ENCODE measurements at regions not wholly inside any gene's neighbourhood (a gene's known extent, or its start where the extent isn't known, plus 50 kb on each side); places are given as distances from the start of the nearest gene placed in this dataset.
"Not testable (repeated sequence)": the region's sequence is repeated elsewhere in the genome, so short reads cannot be mapped to it uniquely, and the experiment has no call there.

GRCh38 chr6:169108753-169109152, 144.9 kb downstream of the THBS2 start:
- ChIA-PET POLR2A (no interaction called here), CTCF (no interaction called here)
- no peak for DNase-seq (ENCODE audit: extremely low spot score)
- TF ChIP-seq CTCF (IDR thresholded peaks at IDR 0.05; ENCODE audit: control extremely low read depth, extremely low read depth, low read depth, missing control alignments) = no peak

GRCh38 chr6:169106176-169106575, 147.5 kb downstream of the THBS2 start:
- no peak for TF ChIP-seq CTCF (IDR thresholded peaks at IDR 0.05; ENCODE audit: control extremely low read depth, extremely low read depth, low read depth, missing control alignments)
- DNase-seq (ENCODE audit: extremely low spot score) = no peak
- ChIA-PET POLR2A (no interaction called here), CTCF (no interaction called here)

GRCh38 chr6:169101981-169102380, 151.7 kb downstream of the THBS2 start:
- no peak for TF ChIP-seq CTCF (IDR thresholded peaks at IDR 0.05; ENCODE audit: control extremely low read depth, extremely low read depth, low read depth, missing control alignments)
- CTCF ChIA-PET = no interaction called here
- POLR2A ChIA-PET = no interaction called here
- no peak for DNase-seq (ENCODE audit: extremely low spot score)

GRCh38 chr6:169101036-169101805, 152.4 kb downstream of the THBS2 start:
- ChIA-PET CTCF (no interaction called here), POLR2A (no interaction called here)
- DNase-seq (ENCODE audit: extremely low spot score) = no peak
- no peak for TF ChIP-seq CTCF (IDR thresholded peaks at IDR 0.05; ENCODE audit: control extremely low read depth, extremely low read depth, low read depth, missing control alignments)

- POLR2A ChIA-PET = no interaction called here
- no peak for TF ChIP-seq CTCF (IDR thresholded peaks at IDR 0.05; ENCODE audit: control extremely low read depth, extremely low read depth, low read depth, missing control alignments)
- DNase-seq (ENCODE audit: extremely low spot score) = no peak
- CTCF ChIA-PET = no interaction called here
Observed at GRCh38 chr6:169099411-169100202, 154.0 kb downstream of the THBS2 start.

GRCh38 chr6:169098651-169099050, 155.0 kb downstream of the THBS2 start:
- POLR2A ChIA-PET; DNase-seq (ENCODE audit: extremely low spot score): not testable (repeated sequence)
- CTCF ChIA-PET = interaction anchor here (1.2 kb wide), 1 partner anchor 15 kb away, joined by 3 read pairs; no protein-coding TSS in a partner anchor

- CTCF ChIA-PET = interaction anchor here (1.2 kb wide), 1 partner anchor 15 kb away, joined by 3 read pairs; no protein-coding TSS in a partner anchor
- DNase-seq (ENCODE audit: extremely low spot score) = no peak
- POLR2A ChIA-PET = no interaction called here
- no peak for TF ChIP-seq CTCF (IDR thresholded peaks at IDR 0.05; ENCODE audit: control extremely low read depth, extremely low read depth, low read depth, missing control alignments)
Observed at GRCh38 chr6:169098116-169098515, 155.5 kb downstream of the THBS2 start.

Data from GM10248 (cell line).